DND-41 (cell line): ENCODE measurements at regions not wholly inside any gene's neighbourhood (a gene's known extent, or its start where the extent isn't known, plus 50 kb on each side); places are given as distances from the start of the nearest gene placed in this dataset.

Experiments
- ATAC-seq: fragments of 200-7000 bp; cut with Tn5 transposase; 3 replicates; pipeline ENCODE4 v1.9.1; 2021; ENCODE audit warnings: low read depth; ENCODE audit not compliant: insufficient read depth
- DNase-seq: peaks from one replicate; pipeline ENCODE4 v3.0.0-alpha.2; 2020
- H2AFZ ChIP-seq: 2 replicates; pipeline ENCODE4 v1.6.0; 2012; ENCODE audit warnings: low read depth, low read length
- H3K27ac ChIP-seq: 2 replicates; pipeline ENCODE4 v1.5.1; 2012; ENCODE audit warnings: low read length, inconsistent platforms
- H3K27me3 ChIP-seq: fragments of 200-600 bp; sonication (generic); 2 replicates; pipeline ENCODE4 v1.6.0; 2012; ENCODE audit warnings: low read length, mild to moderate bottlenecking, inconsistent platforms; ENCODE audit not compliant: insufficient read depth, poor library complexity
- H3K36me3 ChIP-seq: 2 replicates; pipeline ENCODE4 v1.5.1; 2012; ENCODE audit warnings: low read length, inconsistent platforms; ENCODE audit not compliant: insufficient read depth
- H3K4me1 ChIP-seq: 2 replicates; pipeline ENCODE4 v1.5.1; 2012; ENCODE audit warnings: mild to moderate bottlenecking, low read length; ENCODE audit not compliant: insufficient read depth
- H3K4me2 ChIP-seq: 2 replicates; pipeline ENCODE4 v1.6.0; 2012; ENCODE audit warnings: mild to moderate bottlenecking, moderate library complexity, low read length, inconsistent platforms; ENCODE audit not compliant: insufficient read depth
- H3K4me3 ChIP-seq, 2 experiments: fragments of 200-600 bp in 1 of 2; shearing (Covaris generic) in 1 of 2; 2 replicates each; pipeline ENCODE4 v1.5.1; 2012 to 2016; ENCODE audit warnings: inconsistent platforms in 2 of 2, low read length in 2 of 2, mild to moderate bottlenecking in 2 of 2, low read depth in 1 of 2, moderate library complexity in 1 of 2
- H3K79me2 ChIP-seq: 2 replicates; pipeline ENCODE4 v1.6.0; 2012; ENCODE audit warnings: low read length, inconsistent platforms; ENCODE audit not compliant: insufficient read depth
- H3K9ac ChIP-seq: 2 replicates; pipeline ENCODE4 v1.6.0; 2012; ENCODE audit warnings: low read depth, mild to moderate bottlenecking, inconsistent platforms, low read length, moderate library complexity
- H3K9me3 ChIP-seq: 2 replicates; pipeline ENCODE4 v1.5.1; 2012; ENCODE audit warnings: low read length, moderate library complexity, mild to moderate bottlenecking, inconsistent platforms; ENCODE audit not compliant: insufficient read depth, severe bottlenecking
- H4K20me1 ChIP-seq: 2 replicates; pipeline ENCODE4 v1.6.0; 2012; ENCODE audit warnings: low read length; ENCODE audit not compliant: insufficient read depth
- CTCF ChIP-seq: IDR thresholded peaks from 2 replicates; pipeline ENCODE4 v1.5.1; 2012; ENCODE audit warnings: borderline replicate concordance, low read length, moderate library complexity, mild to moderate bottlenecking; ENCODE audit not compliant: poor library complexity, severe bottlenecking; ENCODE audit errors: extremely low read depth
- EZH2 ChIP-seq: IDR thresholded peaks from 3 replicates; pipeline ENCODE4 v1.6.1; 2012; ENCODE audit warnings: borderline replicate concordance, low read depth, mild to moderate bottlenecking, moderate library complexity, low read length, inconsistent platforms; ENCODE audit not compliant: severe bottlenecking

GRCh38 chr18:66105016-66105415, 354.2 kb downstream of the CDH7 start:
- TF ChIP-seq EZH2 (no peak), CTCF (no peak)
- H3K9ac ChIP-seq = no peak overlapping the region
- no peaks in the 10 kb centered on the region for H3K9me3 ChIP-seq
- DNase-seq (no peak), ATAC-seq (no peak)
- H3K4me2 ChIP-seq = no peak overlapping the region
- no peak overlapping the region for H2AFZ ChIP-seq
- H3K4me3 ChIP-seq = no peak overlapping the region
- H4K20me1 ChIP-seq = no peaks in the 10 kb centered on the region
- no peaks in the 10 kb centered on the region for H3K79me2 ChIP-seq
- H3K27me3 ChIP-seq = no peaks in the 10 kb centered on the region
- H3K36me3 ChIP-seq = no peaks in the 10 kb centered on the region
- no peaks in the 10 kb centered on the region for H3K4me1 ChIP-seq
- H3K27ac ChIP-seq = no peak overlapping the region

- no peak for ATAC-seq
- Histone ChIP-seq H3K27me3 (no peaks in the 10 kb centered on the region), H3K36me3 (no peaks in the 10 kb centered on the region), H3K4me2 (no peak overlapping the region), H3K9ac (no peak overlapping the region), H3K9me3 (no peaks in the 10 kb centered on the region), H3K4me1 (no peaks in the 10 kb centered on the region), H3K79me2 (no peaks in the 10 kb centered on the region), H4K20me1 (no peaks in the 10 kb centered on the region), H3K4me3 (no peak overlapping the region), H3K27ac (no peak overlapping the region), H2AFZ (no peak overlapping the region)
- TF ChIP-seq CTCF = no peak
- TF ChIP-seq EZH2 = no peak
- no peak for DNase-seq
These were observed 352.7 kb downstream of the CDH7 start for GRCh38 chr18:66103550-66103949.

GRCh38 chr18:66083078-66083477, 332.3 kb downstream of the CDH7 start:
- no peak for DNase-seq
- Histone ChIP-seq H3K4me3 (no peak overlapping the region), H4K20me1 (no peaks in the 10 kb centered on the region), H3K9ac (no peak overlapping the region), H3K36me3 (no peaks in the 10 kb centered on the region), H3K4me2 (no peak overlapping the region), H2AFZ (no peak overlapping the region), H3K9me3 (no peaks in the 10 kb centered on the region), H3K79me2 (no peaks in the 10 kb centered on the region), H3K4me1 (no peaks in the 10 kb centered on the region), H3K27ac (no peak overlapping the region), H3K27me3 (no peaks in the 10 kb centered on the region)
- TF ChIP-seq EZH2 = no peak
- no peak for TF ChIP-seq CTCF
- ATAC-seq = no peak
